HL-60/S4 (cell line): ENCODE measurements at regions not wholly inside any gene's neighbourhood (a gene's known extent, or its start where the extent isn't known, plus 50 kb on each side); places are given as distances from the start of the nearest gene placed in this dataset.
"Not testable (repeated sequence)": the region's sequence is repeated elsewhere in the genome, so short reads cannot be mapped to it uniquely, and the experiment has no call there.

Source experiments
- in situ Hi-C: fragments of 300-500 bp; cut with MboI; formaldehyde crosslinking; loops from 2 replicates; pipeline ENCODE4 v1.14.3; 2022; ENCODE audit warnings: low sequenced_read_pairs

- in situ Hi-C loops = no loop called here
Observed at GRCh38 chr2:238712011-238712410, 135.9 kb upstream of the TWIST2 start.

- in situ Hi-C loops = no loop called here
Observed at GRCh38 chr2:238713198-238713826, 134.6 kb upstream of the TWIST2 start.

- in situ Hi-C loops = no loop called here
Observed at GRCh38 chr2:238714038-238714528, 133.8 kb upstream of the TWIST2 start.

GRCh38 chr2:238716171-238716570 lies 131.7 kb upstream of the TWIST2 start:
- in situ Hi-C loops = no loop called here

- in situ Hi-C loops = no loop called here
Observed at GRCh38 chr2:238716585-238716984, 131.3 kb upstream of the TWIST2 start.

GRCh38 chr2:238717084-238717483 lies 130.8 kb upstream of the TWIST2 start:
- in situ Hi-C loops = no loop called here

- in situ Hi-C loops = no loop called here
Observed at GRCh38 chr2:238719641-238720040, 128.2 kb upstream of the TWIST2 start.

- in situ Hi-C loops = no loop called here
Observed at GRCh38 chr2:238720232-238720672, 127.6 kb upstream of the TWIST2 start.

GRCh38 chr2:238722181-238722580 lies 125.7 kb upstream of the TWIST2 start:
- in situ Hi-C loops = no loop called here

- in situ Hi-C loops = no loop called here
Observed at GRCh38 chr2:238722883-238723282, 125.0 kb upstream of the TWIST2 start.

- in situ Hi-C loops = not testable (repeated sequence)
Observed at GRCh38 chr2:238723740-238724320, 124.1 kb upstream of the TWIST2 start.

GRCh38 chr2:238724728-238725127 lies 123.2 kb upstream of the TWIST2 start:
- in situ Hi-C loops = no loop called here

GRCh38 chr2:238725298-238725697 lies 122.6 kb upstream of the TWIST2 start:
- in situ Hi-C loops = no loop called here

- in situ Hi-C loops = no loop called here
Observed at GRCh38 chr2:238726670-238727584, 121.0 kb upstream of the TWIST2 start.

- in situ Hi-C loops = no loop called here
Observed at GRCh38 chr2:238727585-238728329, 120.1 kb upstream of the TWIST2 start.

GRCh38 chr2:238728330-238729260 lies 119.3 kb upstream of the TWIST2 start:
- in situ Hi-C loops = no loop called here

- in situ Hi-C loops = no loop called here
Observed at GRCh38 chr2:238729261-238729935, 118.5 kb upstream of the TWIST2 start.

GRCh38 chr2:238730001-238730669 lies 117.8 kb upstream of the TWIST2 start:
- in situ Hi-C loops = no loop called here

GRCh38 chr2:238730881-238731280 lies 117.0 kb upstream of the TWIST2 start:
- in situ Hi-C loops = no loop called here
